Mesenteric fat pad (tissue), 1 donor: ENCODE measurements at regions not wholly inside any gene's neighbourhood (a gene's known extent, or its start where the extent isn't known, plus 50 kb on each side); places are given as distances from the start of the nearest gene placed in this dataset.

Experiments
- DNase-seq: peaks from one replicate; pipeline ENCODE4 v3.0.0-alpha.2; 2020; ENCODE audit warnings: low spot score
- donor health status: DM: yes; HTN: yes; CAD: no.

DNA sequence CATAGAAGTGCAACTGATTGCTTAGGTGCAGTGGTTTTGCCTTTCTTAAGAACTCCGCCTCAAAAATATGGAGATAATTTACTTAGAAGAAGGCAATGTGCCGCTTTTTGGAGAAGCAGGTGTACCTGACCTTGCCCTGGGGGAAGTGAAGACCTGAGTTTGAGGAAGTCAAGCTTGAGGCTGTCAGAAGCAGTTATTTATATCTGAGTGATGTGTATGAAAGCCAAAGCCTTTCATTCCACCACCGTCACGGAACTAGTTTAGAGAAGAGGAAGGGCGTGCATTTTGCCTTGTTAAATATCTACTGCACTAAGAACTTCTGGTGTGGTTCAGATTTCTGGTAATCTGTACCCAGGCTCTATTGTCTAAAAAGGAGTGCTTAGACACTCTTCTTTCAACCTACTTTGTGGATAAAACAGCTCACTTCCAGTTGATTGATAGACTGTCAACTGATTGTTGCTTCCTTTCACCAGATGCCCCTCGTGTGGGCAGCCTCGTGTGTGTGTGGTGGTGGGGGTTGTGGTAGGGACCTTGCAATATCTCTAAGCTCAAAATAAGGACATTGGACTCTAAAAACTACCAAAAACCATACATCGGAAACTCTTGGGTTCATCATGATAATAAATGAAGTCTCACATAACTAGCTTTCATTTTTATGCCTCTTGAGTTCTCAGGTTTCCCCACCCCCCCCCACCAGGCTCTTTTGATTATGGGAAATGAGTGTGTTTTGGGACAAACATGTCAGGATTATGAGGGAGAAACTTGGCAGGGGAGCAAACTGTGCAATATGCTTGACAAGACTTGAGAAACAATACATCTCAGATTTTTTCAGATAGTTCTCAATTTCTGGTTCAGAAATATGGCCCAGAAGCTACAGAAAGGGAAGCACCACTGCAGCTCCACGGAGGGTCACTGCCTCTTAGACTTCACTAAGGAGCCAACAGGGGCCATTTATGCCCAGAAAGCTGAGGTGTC, 78.6 kb downstream of the ARF6 start:
- DNase-seq, result no peak

DNA sequence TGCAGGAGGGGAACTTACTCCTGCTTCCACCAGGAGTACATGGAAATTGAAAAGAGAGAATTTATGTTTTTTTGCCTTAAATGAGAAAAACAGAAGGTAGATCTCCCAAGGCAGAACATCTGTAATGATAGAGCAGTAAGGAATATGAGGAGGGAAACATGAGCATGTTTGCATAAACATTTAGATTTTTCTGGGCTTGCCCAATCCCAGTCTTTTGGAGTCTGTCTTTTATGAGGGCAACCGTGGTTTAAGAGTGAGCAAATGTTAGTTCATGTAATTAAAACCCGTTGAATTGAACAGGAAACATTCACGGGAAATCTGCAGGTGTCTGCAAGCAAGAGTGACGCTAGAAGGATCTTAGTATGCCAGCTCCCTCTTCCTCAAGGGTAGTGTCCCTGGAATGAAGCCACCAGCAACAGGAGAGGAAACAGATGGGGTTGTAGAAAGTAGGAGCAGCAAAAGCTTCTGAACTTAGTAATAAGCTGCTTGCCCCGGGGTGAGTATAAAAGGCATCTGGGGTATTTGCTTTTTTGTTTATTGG, 79.3 kb downstream of the ARF6 start:
- no peak for DNase-seq

DNA sequence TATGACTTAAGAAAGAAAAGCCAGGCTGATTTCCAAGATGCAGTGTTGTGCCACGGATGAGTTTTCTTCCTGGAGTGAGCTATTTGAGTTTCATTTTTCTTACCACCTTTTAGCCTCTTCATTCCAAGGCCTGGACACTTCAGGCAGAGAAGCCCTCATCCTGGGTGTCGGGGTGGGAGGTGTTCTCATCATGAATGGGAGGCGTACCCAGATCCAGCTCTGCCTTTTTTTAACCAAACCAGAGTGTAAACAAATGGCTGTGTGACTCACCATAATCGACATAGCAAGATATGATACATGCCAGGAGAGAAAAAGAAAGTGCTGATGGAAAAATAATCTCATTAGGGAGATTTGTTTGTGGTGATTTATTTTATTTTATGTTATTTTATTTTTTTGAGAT, 79.9 kb downstream of the ARF6 start:
- DNase-seq, result no peak

DNA sequence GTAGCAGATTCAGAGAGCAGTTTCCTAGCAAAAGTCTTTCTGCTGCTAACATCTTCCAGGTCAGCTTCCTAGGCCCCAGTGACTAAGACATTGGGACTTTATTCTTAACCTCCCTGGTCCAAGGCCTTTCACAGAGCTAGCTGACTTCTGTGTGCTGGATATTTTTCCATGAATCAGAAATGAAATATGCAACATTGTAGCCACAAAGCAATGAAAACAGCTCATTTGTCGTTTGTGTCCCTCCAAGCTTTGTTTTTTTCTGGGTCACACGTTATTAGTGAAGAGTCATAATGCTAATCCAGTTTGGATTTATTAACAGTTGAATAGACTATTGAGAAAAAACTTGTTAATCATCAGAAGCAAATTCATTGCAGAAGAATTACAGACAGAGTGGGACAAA, 82.4 kb downstream of the ARF6 start:
- no peak for DNase-seq

DNA sequence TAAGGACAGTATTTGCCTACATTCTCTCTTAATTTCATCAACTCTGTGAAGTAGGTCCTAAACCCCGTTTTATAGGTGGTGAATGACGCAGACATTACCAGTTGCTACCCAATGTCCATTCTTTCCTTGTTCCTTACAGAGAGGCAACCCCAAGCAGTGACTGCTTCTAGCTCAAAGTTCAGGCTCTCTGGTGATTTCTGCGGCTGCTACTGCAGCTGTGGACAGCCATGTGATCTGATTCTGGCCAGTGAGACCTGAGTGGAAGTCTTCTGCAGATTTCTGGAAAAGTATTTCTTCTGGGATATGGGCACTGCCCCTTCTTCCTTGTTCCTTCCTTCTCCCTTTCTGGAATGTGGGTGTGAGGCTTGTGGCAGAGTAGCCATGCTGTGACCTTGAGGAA, 82.9 kb downstream of the ARF6 start:
- DNase-seq, result no peak

DNA sequence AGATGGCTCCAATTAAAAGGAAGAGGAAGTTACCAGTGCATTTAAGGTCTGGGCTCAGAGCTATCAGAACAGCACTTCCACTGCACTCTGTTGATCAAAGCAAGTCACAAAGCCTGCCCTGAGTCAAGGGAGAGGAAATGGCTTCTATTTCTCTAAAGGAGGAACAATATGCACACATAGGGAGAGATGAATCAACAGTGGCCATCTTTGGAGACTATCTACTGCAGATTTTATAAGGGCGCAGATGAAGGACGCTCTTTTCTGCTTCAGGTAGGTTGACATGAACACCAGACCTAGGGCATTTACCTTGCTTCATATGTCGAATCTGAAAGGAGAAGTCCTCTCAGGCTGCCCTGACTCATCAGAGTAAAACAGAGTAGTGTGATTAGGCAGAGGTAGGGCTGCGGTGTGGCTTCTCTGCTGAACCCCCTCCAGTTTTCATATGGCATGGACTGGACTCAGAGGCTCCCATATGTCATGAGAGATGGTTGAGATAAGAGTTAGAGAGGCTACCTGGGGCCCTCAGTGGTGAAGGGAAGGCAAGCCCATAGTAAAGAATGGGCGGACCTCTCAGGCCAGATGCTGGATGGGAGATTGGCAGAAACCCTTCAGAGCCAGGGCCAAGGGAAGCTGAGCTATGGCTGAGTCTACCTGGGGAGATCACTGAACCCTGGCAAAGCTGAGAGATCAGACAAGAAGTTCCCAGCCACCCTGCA, 84.4 kb downstream of the ARF6 start:
- no peak for DNase-seq

DNA sequence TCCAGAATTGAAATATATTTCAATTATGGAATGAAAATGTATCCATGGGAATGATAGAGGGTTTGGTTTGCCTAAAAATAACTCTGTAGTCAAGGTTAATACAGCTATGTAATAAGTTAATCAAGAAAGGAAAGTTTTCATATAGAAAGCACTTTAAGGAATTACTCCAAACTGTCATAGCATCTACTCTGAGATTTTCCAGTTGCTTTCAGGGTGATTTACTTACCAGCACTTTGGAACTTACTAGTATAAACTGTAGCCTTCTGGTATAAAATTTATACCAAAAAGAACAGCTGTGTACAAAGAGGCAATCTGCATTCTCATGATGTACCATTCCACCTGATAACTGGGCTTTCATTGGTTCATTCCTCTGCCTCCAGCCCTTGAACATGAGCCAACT, 87.1 kb downstream of the ARF6 start:
- no peak for DNase-seq

DNA sequence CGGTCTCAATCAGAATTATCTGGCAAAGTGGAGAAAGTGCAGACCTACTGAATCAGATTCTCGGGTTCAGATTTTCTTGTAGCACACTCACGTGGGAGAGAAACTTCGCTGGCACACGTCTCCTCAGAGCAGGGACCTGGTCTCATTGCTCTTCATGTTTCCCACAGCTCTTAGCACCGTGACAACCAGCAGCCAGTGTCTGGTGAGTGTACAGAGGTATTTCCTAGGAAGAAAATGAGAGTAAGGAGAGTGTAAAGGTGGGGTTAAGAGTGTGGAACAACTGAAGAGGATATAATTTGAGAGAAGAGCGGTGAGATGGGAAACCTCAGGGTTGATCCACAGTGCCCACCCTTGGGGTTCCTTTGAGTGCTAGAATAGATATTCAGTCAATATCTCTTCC, 89.2 kb downstream of the ARF6 start:
- no peak for DNase-seq

DNA sequence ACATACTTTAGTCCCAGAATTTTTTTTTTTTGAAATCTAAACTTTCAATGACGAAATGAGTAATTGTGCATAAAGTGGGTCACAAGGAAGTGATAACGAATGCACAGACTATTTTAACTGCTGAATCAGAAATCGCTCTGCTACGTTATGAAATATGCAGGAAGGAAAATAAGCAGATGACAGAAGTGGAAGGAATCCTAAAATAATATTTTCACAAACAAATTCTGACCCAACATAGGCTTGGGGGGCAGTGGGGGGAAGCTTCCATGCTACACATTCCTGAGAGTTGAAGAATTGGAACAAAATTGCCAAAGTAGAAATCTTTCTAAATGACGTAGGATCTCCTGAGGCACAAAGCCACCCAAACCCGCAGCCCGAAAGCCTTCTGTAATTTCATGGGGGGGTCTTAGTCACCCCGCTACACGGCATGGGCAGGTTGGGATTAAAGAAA, 89.6 kb downstream of the ARF6 start:
- no peak for DNase-seq

DNA sequence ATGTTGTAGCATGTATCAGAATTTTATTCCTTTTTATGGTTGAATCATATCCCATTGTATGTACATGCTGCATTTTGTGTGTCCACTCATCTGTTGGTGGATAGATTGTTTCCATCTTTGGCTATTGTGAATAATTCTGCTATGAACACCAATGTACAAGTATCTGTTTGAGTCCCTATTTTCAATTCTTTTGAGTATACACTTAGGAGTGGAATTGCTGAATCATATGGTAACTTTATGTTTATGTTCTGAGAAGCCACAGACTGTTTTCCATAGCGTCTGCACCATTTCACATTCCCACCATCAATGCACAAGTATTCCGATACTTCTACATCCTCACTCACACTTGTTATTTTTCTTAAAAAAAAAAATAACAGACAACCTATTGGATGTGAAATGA, 91.5 kb downstream of the ARF6 start:
- DNase-seq, result no peak

DNA sequence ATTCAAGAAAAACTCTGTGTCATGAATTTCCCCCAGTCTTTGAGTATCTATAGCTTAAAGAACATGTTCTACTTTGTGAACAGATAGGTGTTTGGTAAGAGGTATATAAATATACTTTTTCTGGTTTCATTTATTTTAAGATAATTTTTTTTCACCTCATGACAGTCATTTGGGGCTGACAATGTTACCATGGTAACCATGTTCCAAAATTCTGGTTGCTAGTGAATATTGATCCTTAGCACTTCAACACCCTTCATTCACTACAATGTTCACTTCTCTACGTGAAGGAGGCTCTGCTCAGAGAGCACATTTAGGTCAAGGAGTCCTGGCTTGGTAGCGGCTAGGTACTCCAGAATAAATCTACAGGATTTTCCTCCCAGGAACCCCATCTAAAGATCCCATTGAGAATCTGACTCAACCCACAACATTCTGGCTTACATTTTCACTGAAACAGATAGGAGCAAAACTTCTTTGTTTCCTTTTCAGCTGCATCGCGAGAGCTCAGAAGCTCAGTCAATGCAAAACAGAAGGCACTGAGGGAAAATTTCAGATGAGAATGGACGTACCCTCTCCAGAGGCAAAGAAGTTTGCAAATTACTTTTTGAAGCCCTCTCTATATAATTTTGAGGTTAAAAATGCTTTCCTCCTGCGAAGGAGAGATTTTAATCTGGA, 93.6 kb downstream of the ARF6 start:
- DNase-seq, result no peak

DNA sequence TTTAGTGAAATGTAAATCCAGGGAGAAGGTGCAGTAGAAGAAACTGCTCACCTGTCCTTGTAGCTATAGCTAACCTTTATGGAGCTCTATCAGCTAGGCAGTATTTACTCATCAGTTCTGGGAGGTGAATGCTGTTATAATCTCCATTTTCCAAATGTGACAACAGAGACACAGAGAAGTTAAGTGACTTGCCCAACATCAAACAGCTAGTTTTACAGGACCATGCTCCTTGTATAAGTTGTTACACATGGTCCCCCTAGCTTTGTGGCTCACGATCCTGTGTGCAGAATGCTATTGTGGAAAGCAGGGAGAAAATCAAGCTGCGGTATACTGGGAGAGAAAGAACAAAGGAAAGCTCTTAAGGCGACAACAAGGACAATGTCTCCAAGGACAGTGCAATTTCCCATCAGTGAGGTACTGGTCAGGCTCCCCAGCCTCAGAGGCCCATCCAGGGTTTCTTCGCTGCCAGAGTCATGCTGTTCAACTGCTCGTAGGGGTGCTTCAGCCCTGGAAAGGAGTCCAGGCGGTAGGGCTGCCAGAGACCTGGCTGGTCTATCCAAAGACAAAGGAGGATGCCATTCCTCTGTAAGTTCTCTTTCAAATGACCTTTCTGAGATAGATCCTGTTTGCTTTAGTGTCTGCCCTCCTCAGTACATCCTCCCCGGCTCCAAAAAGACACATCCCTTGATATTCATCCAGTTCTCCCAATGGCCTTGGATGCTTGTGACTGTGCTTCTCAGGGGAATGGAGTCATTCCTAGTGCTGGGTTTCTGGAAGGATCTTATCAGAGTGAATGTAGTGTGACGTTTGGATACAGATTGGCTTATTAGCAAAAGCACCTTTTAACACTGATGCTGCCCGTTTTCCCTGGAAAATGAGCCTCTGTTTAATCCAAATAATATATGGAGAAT, 95.5 kb downstream of the ARF6 start:
- no peak for DNase-seq

DNA sequence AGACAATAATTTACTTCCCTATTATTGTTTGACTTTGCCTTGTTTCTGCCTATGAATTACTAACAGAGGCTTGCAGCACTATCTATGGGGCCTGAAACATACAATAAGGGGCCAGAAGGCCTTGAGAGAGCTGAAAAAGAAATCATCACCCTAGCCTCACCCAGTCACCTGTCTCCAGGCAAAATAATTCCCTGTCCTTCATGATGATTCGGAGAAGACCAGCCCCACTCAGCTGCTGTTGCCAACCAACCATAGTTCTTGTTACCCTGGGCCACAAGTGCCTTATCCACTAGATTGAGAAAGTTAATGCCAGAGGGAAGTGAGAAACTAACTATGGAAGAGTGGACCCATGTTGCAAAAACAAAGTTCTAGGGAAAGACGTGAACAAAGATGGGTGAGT, 97.1 kb downstream of the ARF6 start:
- no peak for DNase-seq

DNA sequence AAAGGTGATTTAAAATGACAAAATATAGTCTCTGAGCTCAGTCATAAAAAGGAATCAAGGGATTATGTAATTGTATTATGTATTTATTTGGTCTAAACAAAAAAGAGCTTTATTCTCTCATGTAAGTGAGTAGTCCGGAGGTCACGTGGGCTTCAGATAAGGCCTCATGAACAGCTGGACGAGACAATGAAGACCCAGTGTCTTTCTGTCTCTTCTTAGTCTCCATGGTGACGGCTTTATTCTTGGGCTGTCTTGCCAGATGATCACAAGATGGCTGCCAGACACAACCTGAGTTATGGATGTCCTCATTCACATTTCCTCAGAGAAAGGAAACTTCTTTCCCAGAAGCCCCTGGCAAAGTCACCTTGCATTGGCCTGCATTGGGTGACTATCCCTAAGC, 98.6 kb downstream of the ARF6 start:
- DNase-seq, result no peak

DNA sequence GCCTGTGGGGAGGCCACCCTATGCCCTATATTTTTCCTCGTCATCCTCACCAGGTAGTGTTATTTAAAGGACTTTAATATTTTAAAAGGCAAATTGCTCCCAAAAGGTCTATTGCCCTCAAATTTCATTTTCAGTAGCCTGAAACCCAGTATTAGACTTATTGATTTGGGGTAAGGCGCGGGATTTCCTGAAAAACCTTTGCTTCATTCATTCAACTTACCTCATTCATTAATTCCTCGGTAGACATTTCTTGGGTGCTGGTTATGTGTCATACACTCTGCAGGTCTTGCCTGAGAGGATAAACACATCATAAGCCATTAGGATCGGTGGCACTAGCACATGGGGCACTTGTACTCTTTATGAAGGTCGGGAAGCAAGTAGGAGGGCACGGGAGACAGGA, 99.2 kb downstream of the ARF6 start:
- no peak for DNase-seq

DNA sequence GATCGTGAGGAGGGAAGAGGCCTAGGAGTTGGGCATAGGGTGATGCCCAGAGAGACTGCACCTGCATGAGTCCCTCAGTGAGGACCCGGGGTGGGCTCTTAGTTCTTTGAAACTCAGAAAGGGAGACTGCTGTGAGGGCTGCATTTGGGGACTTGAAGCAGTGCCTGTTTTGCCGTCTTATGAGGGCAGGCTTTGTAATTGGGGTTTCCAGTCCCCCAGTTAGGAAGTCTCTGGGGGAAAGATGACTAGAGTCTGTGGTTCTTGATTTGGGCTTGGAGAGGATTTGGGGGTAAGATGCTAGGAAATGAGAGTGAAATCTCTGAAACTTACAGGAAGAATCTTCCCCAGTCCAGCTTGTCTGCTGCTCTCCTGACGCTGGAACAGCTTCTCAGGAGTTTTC, 99.6 kb downstream of the ARF6 start:
- no peak for DNase-seq

DNA sequence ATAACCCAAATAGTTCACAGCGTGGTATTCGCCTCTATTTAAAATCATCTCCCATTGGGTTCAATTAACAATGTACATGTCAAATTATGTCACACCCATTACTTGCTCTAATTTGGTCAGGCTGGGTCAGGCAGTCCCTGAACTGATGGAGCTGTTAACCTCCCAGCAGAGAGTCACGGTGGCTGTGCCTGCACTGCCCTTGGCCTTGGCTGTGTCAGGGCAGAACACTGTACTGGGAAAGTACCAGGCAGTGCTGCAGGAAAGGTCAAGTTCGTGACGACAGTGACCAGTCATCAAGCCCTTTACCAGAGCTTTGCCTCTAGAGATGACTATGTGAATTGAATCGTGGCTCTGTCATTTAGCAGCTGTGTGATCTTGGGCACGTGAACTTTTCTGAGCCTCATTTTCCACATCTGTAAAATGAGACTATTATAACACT, 100.0 kb downstream of the ARF6 start:
- no peak for DNase-seq

DNA sequence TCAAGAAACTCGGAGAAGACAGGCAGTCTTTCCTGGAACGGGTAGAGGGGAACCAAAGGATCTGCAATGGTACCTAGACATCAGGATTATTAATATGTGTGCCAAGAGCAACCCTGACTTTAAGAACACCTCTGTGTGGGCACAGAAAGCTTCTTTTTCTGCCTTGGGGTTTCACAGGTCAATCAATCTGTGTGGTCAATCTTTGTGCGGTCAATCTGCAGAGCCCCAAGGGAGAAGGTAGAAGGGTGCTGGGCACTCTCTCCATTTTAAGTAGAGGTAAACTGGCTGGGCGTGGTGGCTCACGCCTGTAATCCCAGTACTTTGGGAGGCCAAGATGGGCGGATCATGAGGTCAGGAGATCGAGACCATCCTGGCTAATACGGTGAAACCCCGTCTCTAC, 100.7 kb downstream of the ARF6 start:
- DNase-seq, result no peak

DNA sequence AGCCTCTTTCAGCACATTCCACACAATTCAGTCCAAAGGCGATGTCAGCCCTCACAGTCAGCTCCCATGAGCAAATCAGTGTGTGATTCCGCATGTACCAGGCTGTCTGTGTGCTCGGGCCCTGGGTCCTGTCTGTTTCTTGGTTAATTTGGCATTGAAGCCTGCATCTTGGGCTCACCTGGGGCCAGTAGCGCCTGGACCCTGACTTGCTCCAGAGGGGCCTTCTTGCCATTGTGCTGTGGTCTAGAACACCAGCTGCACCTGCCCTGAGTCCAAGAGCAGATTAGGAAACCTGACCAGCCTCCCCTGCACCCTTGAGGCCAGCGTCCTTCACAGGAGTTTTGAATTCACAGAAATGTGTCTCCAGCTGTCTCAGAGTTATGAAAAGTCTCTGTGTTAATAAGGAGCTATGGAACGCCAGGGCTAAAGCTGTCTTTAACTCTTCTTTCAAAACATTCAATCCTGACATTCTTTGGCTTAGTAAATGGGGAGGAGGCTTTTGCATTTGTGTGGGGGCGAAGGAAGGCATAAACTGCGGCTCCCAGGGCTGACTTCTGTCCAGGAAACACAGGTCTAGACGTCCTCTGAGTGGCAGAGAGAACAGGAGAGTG, 102.2 kb downstream of the ARF6 start:
- DNase-seq, result no peak

DNA sequence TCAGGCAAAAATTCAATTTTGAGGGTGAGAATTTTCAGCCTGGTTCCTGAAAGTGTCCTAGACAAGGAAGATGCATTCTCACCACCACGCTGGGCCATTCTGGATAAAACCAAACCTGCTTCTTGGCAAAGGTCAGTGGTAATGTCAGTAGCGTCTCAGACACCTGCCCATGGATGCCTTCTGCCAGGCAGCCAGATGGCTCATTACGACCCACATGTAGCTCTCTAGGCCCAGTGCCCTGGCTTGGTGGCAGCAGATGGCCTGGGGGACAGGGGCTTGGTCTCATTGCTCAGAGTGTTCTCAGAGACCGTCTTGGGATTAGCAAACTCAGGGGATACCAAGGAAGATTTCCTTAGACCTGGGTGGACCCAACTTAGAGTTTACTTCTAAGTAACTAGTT, 105.1 kb downstream of the ARF6 start:
- no peak for DNase-seq
